ENCODE measurements at regions not wholly inside any gene's neighbourhood (a gene's known extent, or its start where the extent isn't known, plus 50 kb on each side); places are given as distances from the start of the nearest gene placed in this dataset.

- DNase-seq (no peak), ATAC-seq (no peak)
- intact Hi-C loops (cut with micrococcal nuclease): no loop called here
- Mint-ChIP-seq H3K4me1 (no peaks in the 10 kb centered on the region), H3K9me3 (peaks cover 15 to 23% of the 10 kb centered on the region in 2 donors), H3K4me3 (no peak overlapping the region), H3K27me3 (ENCODE audit: low read depth in 2 of 2) (no peaks in the 10 kb centered on the region), H3K27ac (no peak overlapping the region), H3K36me3 (no peaks in the 10 kb centered on the region)
- no peak for TF ChIP-seq CTCF (IDR thresholded peaks at IDR 0.05)
- H3K9me3 ChIP-seq (ENCODE audit: control insufficient read depth, insufficient read depth, low read length): no peaks in the 10 kb centered on the region
- H3K4me1 ChIP-seq (ENCODE audit: control insufficient read depth, insufficient read depth, low read length): no peaks in the 10 kb centered on the region
- no peak overlapping the region for H3K27ac ChIP-seq (ENCODE audit: low read length)
- H3K27me3 ChIP-seq (ENCODE audit: control insufficient read depth, insufficient read depth, low read length): no peaks in the 10 kb centered on the region
- no peak overlapping the region for H3K4me3 ChIP-seq (ENCODE audit: low read length)
- no peaks in the 10 kb centered on the region for H3K36me3 ChIP-seq (ENCODE audit: control insufficient read depth, insufficient read depth, low read length)
Observed at GRCh38 chr14:81942071-81942470, 408.4 kb upstream of the SEL1L start.

GRCh38 chr14:81946375-81946774, 412.7 kb upstream of the SEL1L start:
- H3K27ac ChIP-seq (ENCODE audit: low read length): no peak overlapping the region
- no peaks in the 10 kb centered on the region for H3K4me1 ChIP-seq (ENCODE audit: control insufficient read depth, insufficient read depth, low read length)
- no peaks in the 10 kb centered on the region for H3K9me3 ChIP-seq (ENCODE audit: control insufficient read depth, insufficient read depth, low read length)
- no peak overlapping the region for H3K27ac Mint-ChIP-seq
- 88% methylated on average over 3 of the region's 3 CpGs for WGBS (ENCODE audit: insufficient coverage)
- no peaks in the 10 kb centered on the region for H3K36me3 ChIP-seq (ENCODE audit: control insufficient read depth, insufficient read depth, low read length)
- H3K36me3 Mint-ChIP-seq: no peaks in the 10 kb centered on the region
- no peak for DNase-seq
- intact Hi-C loops (cut with micrococcal nuclease): no loop called here
- TF ChIP-seq CTCF (IDR thresholded peaks at IDR 0.05): no peak
- ATAC-seq: no peak
- no peak overlapping the region for H3K4me3 ChIP-seq (ENCODE audit: low read length)
- H3K27me3 ChIP-seq (ENCODE audit: control insufficient read depth, insufficient read depth, low read length): no peaks in the 10 kb centered on the region
- H3K4me1 Mint-ChIP-seq: no peaks in the 10 kb centered on the region
- no peaks in the 10 kb centered on the region for H3K27me3 Mint-ChIP-seq (ENCODE audit: low read depth in 2 of 2)
- H3K4me3 Mint-ChIP-seq: no peak overlapping the region
- peaks cover 9 to 14% of the 10 kb centered on the region in 2 donors for H3K9me3 Mint-ChIP-seq

- no peak for TF ChIP-seq CTCF (IDR thresholded peaks at IDR 0.05)
- ATAC-seq: no peak
Observed at GRCh38 chr14:81946834-81947798, 413.5 kb upstream of the SEL1L start.

More at GRCh38 chr14:81946834-81947798, 413.5 kb upstream of the SEL1L start:
- Histone ChIP-seq H3K4me3 (ENCODE audit: low read length) (no peak overlapping the region), H3K4me1 (ENCODE audit: control insufficient read depth, insufficient read depth, low read length) (no peaks in the 10 kb centered on the region), H3K27me3 (ENCODE audit: control insufficient read depth, insufficient read depth, low read length) (no peaks in the 10 kb centered on the region), H3K9me3 (ENCODE audit: control insufficient read depth, insufficient read depth, low read length) (no peaks in the 10 kb centered on the region), H3K36me3 (ENCODE audit: control insufficient read depth, insufficient read depth, low read length) (no peaks in the 10 kb centered on the region), H3K27ac (ENCODE audit: low read length) (no peak overlapping the region)
- no peaks in the 10 kb centered on the region for H3K36me3 Mint-ChIP-seq
- intact Hi-C loops (cut with micrococcal nuclease): no loop called here
- no peaks in the 10 kb centered on the region for H3K27me3 Mint-ChIP-seq (ENCODE audit: low read depth in 2 of 2)
- H3K4me1 Mint-ChIP-seq: no peaks in the 10 kb centered on the region
- no peak overlapping the region for H3K27ac Mint-ChIP-seq
- H3K4me3 Mint-ChIP-seq: no peak overlapping the region
- 80% methylated on average over 8 of the region's 8 CpGs for WGBS (ENCODE audit: insufficient coverage)
- no peak for DNase-seq
- H3K9me3 Mint-ChIP-seq: peaks cover 7 to 12% of the 10 kb centered on the region in 2 donors

Measured in natural killer cell (primary cell).